ENCODE measurements at regions not wholly inside any gene's neighbourhood (a gene's known extent, or its start where the extent isn't known, plus 50 kb on each side); places are given as distances from the start of the nearest gene placed in this dataset.

- H3K36me3 ChIP-seq (ENCODE audit: insufficient read depth, low read length): no peaks in the 10 kb centered on the region
Observed at GRCh38 chr14:87813211-87813610, 179.8 kb downstream of the GALC start.

DNA sequence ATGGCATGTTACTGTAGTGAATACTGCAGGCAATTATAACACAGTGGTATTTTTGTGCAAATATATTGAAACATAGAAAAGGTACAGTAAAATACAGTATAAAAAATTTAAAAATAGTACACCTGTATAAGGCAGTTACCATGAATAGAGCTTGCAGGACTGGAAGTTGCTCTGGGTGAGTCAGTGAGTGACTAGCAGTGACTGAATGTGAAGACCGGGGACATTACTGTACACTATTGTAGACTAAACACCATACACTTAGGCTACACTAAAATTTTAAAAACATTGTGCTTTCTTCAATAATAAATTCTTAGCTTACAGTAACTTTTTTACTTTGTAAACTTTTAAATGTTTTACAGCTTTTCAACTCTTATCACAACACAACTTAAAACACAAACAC, 181.7 kb downstream of the GALC start:
- Mint-ChIP-seq H3K27ac (no peak overlapping the region), H3K4me1 (ENCODE audit: low read depth) (no peaks in the 10 kb centered on the region), H3K36me3 (ENCODE audit: low read depth) (no peaks in the 10 kb centered on the region), H3K9me3 (no peaks in the 10 kb centered on the region), H3K27me3 (peaks cover 12% of the 10 kb centered on the region), H3K4me3 (no peak overlapping the region)
- ChIA-PET POLR2A (no interaction called here), CTCF (no interaction called here)
- Histone ChIP-seq H3K9me3 (ENCODE audit: control insufficient read depth in 1 of 2, insufficient read depth in 1 of 2, low read length in 2 of 2) (peaks cover 0 to 3% of the 10 kb centered on the region in 2 experiments), H3K27me3 (ENCODE audit: control insufficient read depth in 1 of 2, insufficient read depth in 2 of 2, low read length in 2 of 2) (no peaks in the 10 kb centered on the region), H3K4me1 (ENCODE audit: insufficient read depth, low read length) (no peaks in the 10 kb centered on the region), H3K36me3 (ENCODE audit: insufficient read depth, low read length) (no peaks in the 10 kb centered on the region), H3K4me3 (ENCODE audit: low read length) (no peak overlapping the region), H3K27ac (ENCODE audit: low read depth in 1 of 2, low read length in 2 of 2) (no peak overlapping the region)
- intact Hi-C loops (cut with DNase I, micrococcal nuclease): no loop called here
- DNase-seq (no peak), ATAC-seq (ENCODE audit: poor library complexity) (no peak)
- TF ChIP-seq CTCF (IDR thresholded peaks at IDR 0.05): no peak

More at GRCh38 chr14:87813211-87813610, 179.8 kb downstream of the GALC start:
- Mint-ChIP-seq H3K4me1 (ENCODE audit: low read depth) (no peaks in the 10 kb centered on the region), H3K36me3 (ENCODE audit: low read depth) (no peaks in the 10 kb centered on the region), H3K27me3 (peaks cover 15% of the 10 kb centered on the region), H3K9me3 (peaks cover 7% of the 10 kb centered on the region), H3K4me3 (no peak overlapping the region), H3K27ac (no peak overlapping the region)
- no peak for TF ChIP-seq CTCF (IDR thresholded peaks at IDR 0.05)
- POLR2A ChIA-PET: no interaction called here
- peaks cover 3 to 4% of the 10 kb centered on the region in 2 experiments for H3K9me3 ChIP-seq (ENCODE audit: control insufficient read depth in 1 of 2, insufficient read depth in 1 of 2, low read length in 2 of 2)
- no peak for ATAC-seq (ENCODE audit: poor library complexity)
- intact Hi-C loops (cut with DNase I, micrococcal nuclease): no loop called here
- H3K27me3 ChIP-seq (ENCODE audit: control insufficient read depth in 1 of 2, insufficient read depth in 2 of 2, low read length in 2 of 2): no peaks in the 10 kb centered on the region
- DNase-seq: no peak
- CTCF ChIA-PET: no interaction called here
- no peak overlapping the region for H3K4me3 ChIP-seq (ENCODE audit: low read length)
- no peak overlapping the region for H3K27ac ChIP-seq (ENCODE audit: low read depth in 1 of 2, low read length in 2 of 2)
- H3K4me1 ChIP-seq (ENCODE audit: insufficient read depth, low read length): no peaks in the 10 kb centered on the region

GRCh38 chr14:87810711-87811110, 182.3 kb downstream of the GALC start:
- peaks cover 0 to 2% of the 10 kb centered on the region in 2 experiments for H3K9me3 ChIP-seq (ENCODE audit: control insufficient read depth in 1 of 2, insufficient read depth in 1 of 2, low read length in 2 of 2)
- ATAC-seq (ENCODE audit: poor library complexity): no peak
- ChIA-PET POLR2A (no interaction called here), CTCF (no interaction called here)
- Mint-ChIP-seq H3K4me3 (no peak overlapping the region), H3K4me1 (ENCODE audit: low read depth) (no peaks in the 10 kb centered on the region), H3K27ac (no peak overlapping the region), H3K9me3 (no peaks in the 10 kb centered on the region), H3K27me3 (peaks cover 10% of the 10 kb centered on the region), H3K36me3 (ENCODE audit: low read depth) (no peaks in the 10 kb centered on the region)
- no peak for DNase-seq
- TF ChIP-seq CTCF (IDR thresholded peaks at IDR 0.05): no peak
- H3K4me1 ChIP-seq (ENCODE audit: insufficient read depth, low read length): no peaks in the 10 kb centered on the region
- intact Hi-C loops (cut with DNase I, micrococcal nuclease): no loop called here
- H3K27me3 ChIP-seq (ENCODE audit: control insufficient read depth in 1 of 2, insufficient read depth in 2 of 2, low read length in 2 of 2): no peaks in the 10 kb centered on the region
- H3K27ac ChIP-seq (ENCODE audit: low read depth in 1 of 2, low read length in 2 of 2): no peak overlapping the region
- H3K36me3 ChIP-seq (ENCODE audit: insufficient read depth, low read length): no peaks in the 10 kb centered on the region
- H3K4me3 ChIP-seq (ENCODE audit: low read length): no peak overlapping the region
